ENCODE measurements at regions not wholly inside any gene's neighbourhood (a gene's known extent, or its start where the extent isn't known, plus 50 kb on each side); places are given as distances from the start of the nearest gene placed in this dataset.

- no peaks in the 10 kb centered on the region for H3K27me3 ChIP-seq (ENCODE audit: insufficient read depth, low read length, poor library complexity, severe bottlenecking)
- no peaks in the 10 kb centered on the region for H4K20me1 ChIP-seq (ENCODE audit: insufficient read depth, low read length, poor library complexity, severe bottlenecking)
- no peaks in the 10 kb centered on the region for H3F3A ChIP-seq (ENCODE audit: low read depth)
- H3K9ac ChIP-seq (ENCODE audit: low read depth, low read length, poor library complexity, severe bottlenecking): no peak overlapping the region
- no peak overlapping the region for H3K4me3 ChIP-seq (ENCODE audit: low read length, poor library complexity, severe bottlenecking)
- no peaks in the 10 kb centered on the region for H3K36me3 ChIP-seq (ENCODE audit: insufficient read depth, low read length)
- H3K79me2 ChIP-seq (ENCODE audit: insufficient read depth, low read length): no peaks in the 10 kb centered on the region
- H2AFZ ChIP-seq (ENCODE audit: low read length): no peak overlapping the region
- TF ChIP-seq EZH2phosphoT487 (IDR thresholded peaks at IDR 0.05; ENCODE audit: borderline replicate concordance) (no peak), CTCF (conservative IDR thresholded peaks at IDR 0.05; ENCODE audit: low read length) (no peak)
- no peak overlapping the region for H3K4me2 ChIP-seq (ENCODE audit: low read depth, low read length, poor library complexity, severe bottlenecking)
- H3K9me2 ChIP-seq (replicated peaks; ENCODE audit: low read depth, low read length): no peaks in the 10 kb centered on the region
- H3K4me1 ChIP-seq (ENCODE audit: insufficient read depth, low read length, poor library complexity, severe bottlenecking): peaks cover 35% of the 10 kb centered on the region
- no peaks in the 10 kb centered on the region for H3K9me3 ChIP-seq (ENCODE audit: insufficient read depth, low read depth, low read length)
Measured at GRCh38 chr15:95916568-95916967, 413.9 kb upstream of the NR2F2 start.

- Histone ChIP-seq H4K20me1 (ENCODE audit: insufficient read depth, low read length, poor library complexity, severe bottlenecking) (no peaks in the 10 kb centered on the region), H3K9me3 (ENCODE audit: insufficient read depth, low read depth, low read length) (no peaks in the 10 kb centered on the region), H3K36me3 (ENCODE audit: insufficient read depth, low read length) (no peaks in the 10 kb centered on the region), H3F3A (ENCODE audit: low read depth) (no peaks in the 10 kb centered on the region), H3K4me1 (ENCODE audit: insufficient read depth, low read length, poor library complexity, severe bottlenecking) (peaks cover 43% of the 10 kb centered on the region), H3K9ac (ENCODE audit: low read depth, low read length, poor library complexity, severe bottlenecking) (no peak overlapping the region), H2AFZ (ENCODE audit: low read length) (no peak overlapping the region), H3K27me3 (ENCODE audit: insufficient read depth, low read length, poor library complexity, severe bottlenecking) (no peaks in the 10 kb centered on the region), H3K9me2 (replicated peaks; ENCODE audit: low read depth, low read length) (no peaks in the 10 kb centered on the region), H3K4me3 (ENCODE audit: low read length, poor library complexity, severe bottlenecking) (no peak overlapping the region), H3K79me2 (ENCODE audit: insufficient read depth, low read length) (no peaks in the 10 kb centered on the region), H3K4me2 (ENCODE audit: low read depth, low read length, poor library complexity, severe bottlenecking) (no peak overlapping the region)
- TF ChIP-seq EZH2phosphoT487 (IDR thresholded peaks at IDR 0.05; ENCODE audit: borderline replicate concordance) (no peak), CTCF (conservative IDR thresholded peaks at IDR 0.05; ENCODE audit: low read length) (no peak)
Measured at GRCh38 chr15:95918525-95918924, 412.0 kb upstream of the NR2F2 start.

- Histone ChIP-seq H3K79me2 (ENCODE audit: insufficient read depth, low read length) (no peaks in the 10 kb centered on the region), H3K4me3 (ENCODE audit: low read length, poor library complexity, severe bottlenecking) (no peak overlapping the region), H3K4me2 (ENCODE audit: low read depth, low read length, poor library complexity, severe bottlenecking) (no peak overlapping the region), H3K27me3 (ENCODE audit: insufficient read depth, low read length, poor library complexity, severe bottlenecking) (no peaks in the 10 kb centered on the region), H3K36me3 (ENCODE audit: insufficient read depth, low read length) (no peaks in the 10 kb centered on the region), H3K9me3 (ENCODE audit: insufficient read depth, low read depth, low read length) (no peaks in the 10 kb centered on the region), H3F3A (ENCODE audit: low read depth) (no peaks in the 10 kb centered on the region), H3K9me2 (replicated peaks; ENCODE audit: low read depth, low read length) (no peaks in the 10 kb centered on the region), H3K9ac (ENCODE audit: low read depth, low read length, poor library complexity, severe bottlenecking) (no peak overlapping the region), H2AFZ (ENCODE audit: low read length) (no peak overlapping the region), H4K20me1 (ENCODE audit: insufficient read depth, low read length, poor library complexity, severe bottlenecking) (no peaks in the 10 kb centered on the region), H3K4me1 (ENCODE audit: insufficient read depth, low read length, poor library complexity, severe bottlenecking) (peaks cover 44% of the 10 kb centered on the region)
- TF ChIP-seq CTCF (conservative IDR thresholded peaks at IDR 0.05; ENCODE audit: low read length) (no peak), EZH2phosphoT487 (IDR thresholded peaks at IDR 0.05; ENCODE audit: borderline replicate concordance) (no peak)
Measured at GRCh38 chr15:95919460-95919859, 411.0 kb upstream of the NR2F2 start.
